Astrocyte (in vitro differentiated cells and primary cell): ENCODE measurements at regions not wholly inside any gene's neighbourhood (a gene's known extent, or its start where the extent isn't known, plus 50 kb on each side); places are given as distances from the start of the nearest gene placed in this dataset.

Experiments
- DNase-seq: peaks from one replicate; pipeline ENCODE4 v3.0.0-alpha.2; 2010; ENCODE audit warnings: low read depth
- FAIRE-seq: peaks from 2 replicates; lab custom pipeline; 2011; peaks lifted over from hg19 to GRCh38; lab: Jason Lieb, UNC
- H2AFZ ChIP-seq: 2 replicates; pipeline ENCODE4 v1.6.0; 2012; ENCODE audit warnings: low read depth, low read length, inconsistent platforms
- H3K27ac ChIP-seq: 2 replicates; pipeline ENCODE4 v1.5.1; 2011; ENCODE audit warnings: low read depth, low read length, inconsistent platforms
- H3K27me3 ChIP-seq: 2 replicates; pipeline ENCODE4 v1.6.0; 2011; ENCODE audit warnings: low read length, inconsistent platforms; ENCODE audit not compliant: insufficient read depth
- H3K36me3 ChIP-seq: 2 replicates; pipeline ENCODE4 v1.5.1; 2011; ENCODE audit warnings: low read length, inconsistent platforms; ENCODE audit not compliant: insufficient read depth
- H3K4me1 ChIP-seq: 2 replicates; pipeline ENCODE4 v1.5.1; 2011; ENCODE audit warnings: low read length, inconsistent platforms; ENCODE audit not compliant: insufficient read depth
- H3K4me2 ChIP-seq: 2 replicates; pipeline ENCODE4 v1.6.0; 2012; ENCODE audit warnings: low read length, inconsistent platforms
- H3K4me3 ChIP-seq: 2 replicates; pipeline ENCODE4 v1.5.1; 2011; ENCODE audit warnings: low read depth, mild to moderate bottlenecking, low read length, inconsistent platforms; ENCODE audit not compliant: insufficient read depth
- H3K79me2 ChIP-seq: 2 replicates; pipeline ENCODE4 v1.6.0; 2012; ENCODE audit warnings: mild to moderate bottlenecking, low read length, inconsistent platforms; ENCODE audit not compliant: insufficient read depth
- H3K9ac ChIP-seq: 2 replicates; pipeline ENCODE4 v1.6.0; 2012; ENCODE audit warnings: mild to moderate bottlenecking, low read length, inconsistent platforms
- H3K9me3 ChIP-seq: 2 replicates; pipeline ENCODE4 v1.5.1; 2012; ENCODE audit warnings: low read depth, mild to moderate bottlenecking, low read length, inconsistent platforms; ENCODE audit not compliant: insufficient read depth
- H4K20me1 ChIP-seq: 2 replicates; pipeline ENCODE4 v1.6.0; 2012; ENCODE audit warnings: low read length, inconsistent platforms; ENCODE audit not compliant: insufficient read depth
- H3K27ac Mint-ChIP-seq: one replicate; pipeline ENCODE4 v1.8.0; 2021; ENCODE audit warnings: mild to moderate bottlenecking, mixed read lengths; ENCODE audit not compliant: unreplicated experiment
- H3K27me3 Mint-ChIP-seq: one replicate; pipeline ENCODE4 v1.8.0; 2021; ENCODE audit warnings: low read depth, mixed read lengths; ENCODE audit not compliant: unreplicated experiment
- H3K36me3 Mint-ChIP-seq: one replicate; pipeline ENCODE4 v1.8.0; 2021; ENCODE audit warnings: low read depth, mixed read lengths; ENCODE audit not compliant: unreplicated experiment
- H3K4me1 Mint-ChIP-seq: one replicate; pipeline ENCODE4 v1.8.0; 2021; ENCODE audit warnings: low read depth, mixed read lengths; ENCODE audit not compliant: unreplicated experiment
- H3K4me3 Mint-ChIP-seq: one replicate; pipeline ENCODE4 v1.8.0; 2021; ENCODE audit warnings: mild to moderate bottlenecking, moderate library complexity, mixed read lengths; ENCODE audit not compliant: unreplicated experiment
- H3K9me3 Mint-ChIP-seq: one replicate; pipeline ENCODE4 v1.8.0; 2021; ENCODE audit warnings: mild to moderate bottlenecking, mixed read lengths; ENCODE audit not compliant: unreplicated experiment
- EZH2 ChIP-seq: IDR thresholded peaks from 2 replicates; pipeline ENCODE4 v1.6.1; 2012; ENCODE audit warnings: mild to moderate bottlenecking, low read length, inconsistent platforms; ENCODE audit not compliant: insufficient read depth
- TF ChIP-seq, protein P1 (sequence below): IDR thresholded peaks from 2 replicates; pipeline ENCODE4 v1.5.1; 2011; ENCODE audit warnings: low read depth, mild to moderate bottlenecking, inconsistent platforms, low read length, moderate library complexity; ENCODE audit not compliant: insufficient read depth

DNA sequence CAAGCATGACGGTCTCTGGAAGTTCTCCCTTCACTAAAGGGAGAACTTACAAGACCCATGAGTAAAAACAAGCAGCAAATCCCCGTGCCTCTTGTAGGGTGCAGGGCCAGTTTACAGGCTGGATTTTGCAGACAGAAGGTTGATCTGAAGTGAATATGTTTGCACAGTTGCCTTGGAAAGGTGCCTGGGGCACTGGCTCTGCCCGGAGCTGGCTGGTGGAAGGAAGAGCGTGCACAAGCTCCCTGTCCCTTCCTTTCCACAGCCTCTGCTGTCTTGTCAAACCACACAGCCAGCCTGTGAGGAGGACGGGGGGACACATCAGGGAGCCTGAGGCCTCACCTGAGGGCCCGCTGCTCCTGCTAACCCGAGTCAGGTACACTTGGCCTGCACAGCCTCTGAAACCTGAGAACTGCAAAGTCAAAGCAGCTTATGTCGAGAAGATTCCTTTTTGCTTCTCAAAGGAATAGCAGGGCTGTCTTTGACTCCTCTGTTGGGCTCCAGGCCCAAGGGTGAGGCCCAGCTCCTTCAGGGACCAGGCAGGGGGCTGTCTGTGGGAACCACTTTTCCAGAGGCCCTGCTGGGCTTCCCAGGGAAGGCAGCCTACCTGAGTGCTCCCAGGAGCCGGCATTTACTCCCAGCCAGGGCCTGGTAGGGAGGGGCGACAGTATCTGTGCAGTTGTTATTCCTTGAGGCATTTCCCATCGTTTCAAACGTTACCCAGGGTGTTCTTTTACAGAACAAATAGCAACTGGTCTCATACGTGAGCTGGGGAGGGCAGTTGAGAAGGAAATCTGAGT is 251.5 kb downstream of the SIPA1L2 start:
- Histone ChIP-seq H3K27me3 (peaks cover 2% of the 10 kb centered on the region), H3K36me3 (no peaks in the 10 kb centered on the region), H3K4me1 (no peaks in the 10 kb centered on the region), H3K4me3 (no peak overlapping the region), H4K20me1 (no peaks in the 10 kb centered on the region), H3K79me2 (no peaks in the 10 kb centered on the region), H3K4me2 (no peak overlapping the region), H3K9me3 (no peaks in the 10 kb centered on the region), H3K27ac (no peak overlapping the region), H2AFZ (no peak overlapping the region), H3K9ac (no peak overlapping the region)
- peaks cover 2% of the 10 kb centered on the region for H3K9me3 Mint-ChIP-seq
- TF ChIP-seq EZH2: no peak
- TF ChIP-seq, protein P1, sequence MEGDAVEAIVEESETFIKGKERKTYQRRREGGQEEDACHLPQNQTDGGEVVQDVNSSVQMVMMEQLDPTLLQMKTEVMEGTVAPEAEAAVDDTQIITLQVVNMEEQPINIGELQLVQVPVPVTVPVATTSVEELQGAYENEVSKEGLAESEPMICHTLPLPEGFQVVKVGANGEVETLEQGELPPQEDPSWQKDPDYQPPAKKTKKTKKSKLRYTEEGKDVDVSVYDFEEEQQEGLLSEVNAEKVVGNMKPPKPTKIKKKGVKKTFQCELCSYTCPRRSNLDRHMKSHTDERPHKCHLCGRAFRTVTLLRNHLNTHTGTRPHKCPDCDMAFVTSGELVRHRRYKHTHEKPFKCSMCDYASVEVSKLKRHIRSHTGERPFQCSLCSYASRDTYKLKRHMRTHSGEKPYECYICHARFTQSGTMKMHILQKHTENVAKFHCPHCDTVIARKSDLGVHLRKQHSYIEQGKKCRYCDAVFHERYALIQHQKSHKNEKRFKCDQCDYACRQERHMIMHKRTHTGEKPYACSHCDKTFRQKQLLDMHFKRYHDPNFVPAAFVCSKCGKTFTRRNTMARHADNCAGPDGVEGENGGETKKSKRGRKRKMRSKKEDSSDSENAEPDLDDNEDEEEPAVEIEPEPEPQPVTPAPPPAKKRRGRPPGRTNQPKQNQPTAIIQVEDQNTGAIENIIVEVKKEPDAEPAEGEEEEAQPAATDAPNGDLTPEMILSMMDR: no peak
- H3K27me3 Mint-ChIP-seq: peaks cover 3% of the 10 kb centered on the region
- H3K4me1 Mint-ChIP-seq: peaks cover 10% of the 10 kb centered on the region
- FAIRE-seq: no peak
- no peak overlapping the region for H3K4me3 Mint-ChIP-seq
- H3K36me3 Mint-ChIP-seq: no peaks in the 10 kb centered on the region
- DNase-seq: no peak
- peak overlapping the region; percentile 26 for H3K27ac Mint-ChIP-seq

DNA sequence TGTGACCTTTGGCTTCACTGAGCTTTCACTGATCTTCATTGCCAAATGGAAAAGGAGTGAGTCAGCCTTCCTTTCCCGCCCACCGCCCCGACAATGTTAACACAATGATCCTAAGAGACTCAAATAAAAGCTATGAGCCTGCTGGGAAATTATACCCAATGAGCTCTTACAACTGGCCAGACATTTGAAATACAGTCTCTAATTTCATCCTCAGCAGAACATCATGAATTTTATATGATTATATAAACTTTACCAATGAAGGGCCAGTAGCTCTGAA is 252.5 kb downstream of the SIPA1L2 start:
- Mint-ChIP-seq H3K27ac (no peak overlapping the region), H3K4me1 (peaks cover 12% of the 10 kb centered on the region), H3K36me3 (no peaks in the 10 kb centered on the region), H3K9me3 (peaks cover 2% of the 10 kb centered on the region), H3K4me3 (no peak overlapping the region), H3K27me3 (peaks cover 3% of the 10 kb centered on the region)
- no peaks in the 10 kb centered on the region for H3K9me3 ChIP-seq
- no peak overlapping the region for H3K4me3 ChIP-seq
- H3K79me2 ChIP-seq: no peaks in the 10 kb centered on the region
- TF ChIP-seq, protein P1: no peak
- TF ChIP-seq EZH2: no peak
- no peak overlapping the region for H2AFZ ChIP-seq
- no peak for FAIRE-seq
- H3K9ac ChIP-seq: no peak overlapping the region
- H3K4me2 ChIP-seq: no peak overlapping the region
- no peaks in the 10 kb centered on the region for H3K4me1 ChIP-seq
- H3K27ac ChIP-seq: no peak overlapping the region
- H4K20me1 ChIP-seq: no peaks in the 10 kb centered on the region
- peaks cover 2% of the 10 kb centered on the region for H3K27me3 ChIP-seq
- DNase-seq: peak; percentile 63
- H3K36me3 ChIP-seq: no peaks in the 10 kb centered on the region
